ENCODE measurements at regions not wholly inside any gene's neighbourhood (a gene's known extent, or its start where the extent isn't known, plus 50 kb on each side); places are given as distances from the start of the nearest gene placed in this dataset.

- Histone ChIP-seq H3K4me1 (ENCODE audit: control insufficient read depth, insufficient read depth, low read length) (no peaks in the 10 kb centered on the region), H3K4me3 (ENCODE audit: low read length in 2 of 2) (no peak overlapping the region), H3K27ac (ENCODE audit: low read length) (no peak overlapping the region), H3K36me3 (ENCODE audit: control insufficient read depth in 2 of 2, insufficient read depth in 2 of 2, low read length in 2 of 2) (no peaks in the 10 kb centered on the region), H3K9ac (ENCODE audit: low read length in 2 of 2) (no peak overlapping the region), H3K27me3 (ENCODE audit: control insufficient read depth in 1 of 2, insufficient read depth in 2 of 2, low read length in 2 of 2) (no peaks in the 10 kb centered on the region), H3K9me3 (ENCODE audit: control insufficient read depth in 2 of 2, low read length in 2 of 2) (no peaks in the 10 kb centered on the region)
Measured at GRCh38 chr12:24366514-24366913, 417.0 kb upstream of the SOX5 start.

GRCh38 chr12:24364921-24365320 lies 415.5 kb upstream of the SOX5 start:
- H3K27ac ChIP-seq (ENCODE audit: low read length), result no peak overlapping the region
- H3K9ac ChIP-seq (ENCODE audit: low read length in 2 of 2), result no peak overlapping the region
- H3K9me3 ChIP-seq (ENCODE audit: control insufficient read depth in 2 of 2, low read length in 2 of 2), result no peaks in the 10 kb centered on the region
- H3K4me1 ChIP-seq (ENCODE audit: control insufficient read depth, insufficient read depth, low read length), result no peaks in the 10 kb centered on the region
- no peak overlapping the region for H3K4me3 ChIP-seq (ENCODE audit: low read length in 2 of 2)
- H3K36me3 ChIP-seq (ENCODE audit: control insufficient read depth in 2 of 2, insufficient read depth in 2 of 2, low read length in 2 of 2), result no peaks in the 10 kb centered on the region
- H3K27me3 ChIP-seq (ENCODE audit: control insufficient read depth in 1 of 2, insufficient read depth in 2 of 2, low read length in 2 of 2), result no peaks in the 10 kb centered on the region

- H3K9me3 ChIP-seq (ENCODE audit: control insufficient read depth in 2 of 2, low read length in 2 of 2), result no peaks in the 10 kb centered on the region
- H3K27me3 ChIP-seq (ENCODE audit: control insufficient read depth in 1 of 2, insufficient read depth in 2 of 2, low read length in 2 of 2), result no peaks in the 10 kb centered on the region
- no peak overlapping the region for H3K27ac ChIP-seq (ENCODE audit: low read length)
- no peak overlapping the region for H3K4me3 ChIP-seq (ENCODE audit: low read length in 2 of 2)
- H3K4me1 ChIP-seq (ENCODE audit: control insufficient read depth, insufficient read depth, low read length), result no peaks in the 10 kb centered on the region
- no peaks in the 10 kb centered on the region for H3K36me3 ChIP-seq (ENCODE audit: control insufficient read depth in 2 of 2, insufficient read depth in 2 of 2, low read length in 2 of 2)
- no peak overlapping the region for H3K9ac ChIP-seq (ENCODE audit: low read length in 2 of 2)
Measured at GRCh38 chr12:24363177-24363754, 413.8 kb upstream of the SOX5 start.

- Histone ChIP-seq H3K4me1 (ENCODE audit: control insufficient read depth, insufficient read depth, low read length) (no peaks in the 10 kb centered on the region), H3K4me3 (ENCODE audit: low read length in 2 of 2) (no peak overlapping the region), H3K36me3 (ENCODE audit: control insufficient read depth in 2 of 2, insufficient read depth in 2 of 2, low read length in 2 of 2) (no peaks in the 10 kb centered on the region), H3K27me3 (ENCODE audit: control insufficient read depth in 1 of 2, insufficient read depth in 2 of 2, low read length in 2 of 2) (no peaks in the 10 kb centered on the region), H3K27ac (ENCODE audit: low read length) (no peak overlapping the region), H3K9ac (ENCODE audit: low read length in 2 of 2) (no peak overlapping the region), H3K9me3 (ENCODE audit: control insufficient read depth in 2 of 2, low read length in 2 of 2) (no peaks in the 10 kb centered on the region)
Measured at GRCh38 chr12:24361877-24362580, 412.6 kb upstream of the SOX5 start.

- H3K4me3 ChIP-seq (ENCODE audit: low read length in 2 of 2), result no peak overlapping the region
- no peak overlapping the region for H3K27ac ChIP-seq (ENCODE audit: low read length)
- H3K9me3 ChIP-seq (ENCODE audit: control insufficient read depth in 2 of 2, low read length in 2 of 2), result no peaks in the 10 kb centered on the region
- H3K4me1 ChIP-seq (ENCODE audit: control insufficient read depth, insufficient read depth, low read length), result no peaks in the 10 kb centered on the region
- no peak overlapping the region for H3K9ac ChIP-seq (ENCODE audit: low read length in 2 of 2)
- no peaks in the 10 kb centered on the region for H3K27me3 ChIP-seq (ENCODE audit: control insufficient read depth in 1 of 2, insufficient read depth in 2 of 2, low read length in 2 of 2)
- no peaks in the 10 kb centered on the region for H3K36me3 ChIP-seq (ENCODE audit: control insufficient read depth in 2 of 2, insufficient read depth in 2 of 2, low read length in 2 of 2)
Measured at GRCh38 chr12:24360907-24361306, 411.4 kb upstream of the SOX5 start.

GRCh38 chr12:24360461-24360860 lies 411.0 kb upstream of the SOX5 start:
- H3K4me1 ChIP-seq (ENCODE audit: control insufficient read depth, insufficient read depth, low read length), result no peaks in the 10 kb centered on the region
- no peak overlapping the region for H3K27ac ChIP-seq (ENCODE audit: low read length)
- no peaks in the 10 kb centered on the region for H3K36me3 ChIP-seq (ENCODE audit: control insufficient read depth in 2 of 2, insufficient read depth in 2 of 2, low read length in 2 of 2)
- no peaks in the 10 kb centered on the region for H3K27me3 ChIP-seq (ENCODE audit: control insufficient read depth in 1 of 2, insufficient read depth in 2 of 2, low read length in 2 of 2)
- no peak overlapping the region for H3K9ac ChIP-seq (ENCODE audit: low read length in 2 of 2)
- H3K4me3 ChIP-seq (ENCODE audit: low read length in 2 of 2), result no peak overlapping the region
- no peaks in the 10 kb centered on the region for H3K9me3 ChIP-seq (ENCODE audit: control insufficient read depth in 2 of 2, low read length in 2 of 2)

- Histone ChIP-seq H3K9ac (ENCODE audit: low read length in 2 of 2) (no peak overlapping the region), H3K36me3 (ENCODE audit: control insufficient read depth in 2 of 2, insufficient read depth in 2 of 2, low read length in 2 of 2) (no peaks in the 10 kb centered on the region), H3K4me1 (ENCODE audit: control insufficient read depth, insufficient read depth, low read length) (no peaks in the 10 kb centered on the region), H3K9me3 (ENCODE audit: control insufficient read depth in 2 of 2, low read length in 2 of 2) (no peaks in the 10 kb centered on the region), H3K27ac (ENCODE audit: low read length) (no peak overlapping the region), H3K27me3 (ENCODE audit: control insufficient read depth in 1 of 2, insufficient read depth in 2 of 2, low read length in 2 of 2) (no peaks in the 10 kb centered on the region), H3K4me3 (ENCODE audit: low read length in 2 of 2) (no peak overlapping the region)
Measured at GRCh38 chr12:24360057-24360456, 410.6 kb upstream of the SOX5 start.

GRCh38 chr12:24359418-24359817 lies 409.9 kb upstream of the SOX5 start:
- H3K27ac ChIP-seq (ENCODE audit: low read length), result no peak overlapping the region

GRCh38 chr12:24356240-24356804 lies 406.9 kb upstream of the SOX5 start:
- Histone ChIP-seq H3K9me3 (ENCODE audit: control insufficient read depth in 2 of 2, low read length in 2 of 2) (no peaks in the 10 kb centered on the region), H3K9ac (ENCODE audit: low read length in 2 of 2) (no peak overlapping the region), H3K36me3 (ENCODE audit: control insufficient read depth in 2 of 2, insufficient read depth in 2 of 2, low read length in 2 of 2) (no peaks in the 10 kb centered on the region), H3K4me1 (ENCODE audit: control insufficient read depth, insufficient read depth, low read length) (no peaks in the 10 kb centered on the region), H3K27me3 (ENCODE audit: control insufficient read depth in 1 of 2, insufficient read depth in 2 of 2, low read length in 2 of 2) (no peaks in the 10 kb centered on the region), H3K27ac (ENCODE audit: low read length) (no peak overlapping the region), H3K4me3 (ENCODE audit: low read length in 2 of 2) (no peak overlapping the region)

More at GRCh38 chr12:24359418-24359817, 409.9 kb upstream of the SOX5 start:
- Histone ChIP-seq H3K27me3 (ENCODE audit: control insufficient read depth in 1 of 2, insufficient read depth in 2 of 2, low read length in 2 of 2) (no peaks in the 10 kb centered on the region), H3K4me1 (ENCODE audit: control insufficient read depth, insufficient read depth, low read length) (no peaks in the 10 kb centered on the region), H3K9me3 (ENCODE audit: control insufficient read depth in 2 of 2, low read length in 2 of 2) (no peaks in the 10 kb centered on the region), H3K9ac (ENCODE audit: low read length in 2 of 2) (no peak overlapping the region), H3K36me3 (ENCODE audit: control insufficient read depth in 2 of 2, insufficient read depth in 2 of 2, low read length in 2 of 2) (no peaks in the 10 kb centered on the region), H3K4me3 (ENCODE audit: low read length in 2 of 2) (no peak overlapping the region)

GRCh38 chr12:24352363-24352762 lies 402.9 kb upstream of the SOX5 start:
- Histone ChIP-seq H3K9ac (ENCODE audit: low read length in 2 of 2) (no peak overlapping the region), H3K9me3 (ENCODE audit: control insufficient read depth in 2 of 2, low read length in 2 of 2) (no peaks in the 10 kb centered on the region), H3K4me3 (ENCODE audit: low read length in 2 of 2) (no peak overlapping the region), H3K27ac (ENCODE audit: low read length) (no peak overlapping the region), H3K36me3 (ENCODE audit: control insufficient read depth in 2 of 2, insufficient read depth in 2 of 2, low read length in 2 of 2) (no peaks in the 10 kb centered on the region), H3K4me1 (ENCODE audit: control insufficient read depth, insufficient read depth, low read length) (no peaks in the 10 kb centered on the region), H3K27me3 (ENCODE audit: control insufficient read depth in 1 of 2, insufficient read depth in 2 of 2, low read length in 2 of 2) (no peaks in the 10 kb centered on the region)
